AG04450 (cell line): ENCODE measurements at regions not wholly inside any gene's neighbourhood (a gene's known extent, or its start where the extent isn't known, plus 50 kb on each side); places are given as distances from the start of the nearest gene placed in this dataset.

Experiments used
- CTCF ChIA-PET: fragments of 300-600, 350-600 bp; formaldehyde crosslinking; extraction: SDS; loops from one replicate; lab custom pipeline; 2022; ENCODE audit warnings: antibody characterized with exemption, inconsistent platforms; lab: Charles Lee
- POLR2A ChIA-PET: fragments of 350-600 bp; formaldehyde crosslinking; extraction: SDS; loops from one replicate; lab custom pipeline; 2021; ENCODE audit warnings: antibody characterized with exemption, inconsistent platforms; lab: Yijun Ruan, JAX
- DNase-seq: peaks from one replicate; pipeline ENCODE4 v3.0.0-alpha.2; 2011; ENCODE audit warnings: low read depth, low spot score
- H3K27ac ChIP-seq: one replicate; pipeline ENCODE4 v1.5.1; 2012; ENCODE audit warnings: low read depth, low read length, control low read depth
- H3K27me3 ChIP-seq: one replicate; pipeline ENCODE4 v1.6.0; 2012; ENCODE audit warnings: low read length; ENCODE audit not compliant: control insufficient read depth, insufficient read depth
- H3K4me3 ChIP-seq: 2 replicates; pipeline ENCODE4 v1.5.1; 2011; ENCODE audit warnings: mild to moderate bottlenecking, low read depth, low read length, control low read depth
- H3K9me3 ChIP-seq: 2 replicates; pipeline ENCODE4 v1.5.1; 2012; ENCODE audit warnings: low read length; ENCODE audit not compliant: control insufficient read depth, insufficient read depth
- TF ChIP-seq, protein P1 (sequence below): IDR thresholded peaks from 2 replicates; pipeline ENCODE4 v1.5.1; 2011; ENCODE audit warnings: low read depth, low read length, control low read depth, inconsistent platforms

DNA sequence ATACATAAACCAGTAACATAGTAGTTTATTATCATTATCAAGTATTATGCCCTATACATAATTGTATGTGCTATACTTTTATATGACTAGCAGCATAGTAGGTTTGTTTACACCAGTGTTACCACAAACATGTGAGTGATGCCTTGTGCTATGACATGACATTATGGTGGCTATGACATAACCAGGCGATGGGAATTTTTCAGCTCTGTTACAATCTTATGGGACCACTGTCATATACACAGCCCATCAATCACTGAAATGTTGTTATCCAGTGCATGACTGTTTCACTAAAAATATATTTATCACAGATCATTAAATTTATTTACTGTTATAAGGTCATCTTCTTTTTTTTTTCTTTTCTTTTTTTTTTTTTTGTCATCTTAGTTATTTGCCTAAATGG lies 674.5 kb downstream of the PCDH17 start:
- no peak for DNase-seq

DNA sequence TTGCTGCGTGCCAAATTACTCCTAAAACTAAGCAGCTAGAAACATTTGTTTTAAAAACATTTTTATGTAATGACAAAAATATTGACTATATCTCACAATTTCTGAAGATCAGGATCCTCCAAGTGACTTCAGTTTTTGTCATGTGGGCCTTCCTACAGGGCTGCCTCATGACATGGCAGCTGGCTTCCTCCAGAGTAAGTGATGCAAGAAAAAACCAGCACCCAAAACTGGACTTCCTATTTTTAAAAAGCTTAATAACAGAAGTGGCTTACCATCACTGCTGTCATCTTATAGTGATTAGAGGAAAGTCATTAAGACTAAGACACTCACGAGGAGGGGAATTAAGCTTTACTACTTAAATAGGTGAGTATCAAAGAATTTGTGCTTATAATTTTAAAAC lies 681.7 kb downstream of the PCDH17 start:
- ChIA-PET CTCF (no interaction called here), POLR2A (no interaction called here)
- Histone ChIP-seq H3K9me3 (peaks cover 1% of the 10 kb centered on the region), H3K27ac (no peak overlapping the region), H3K27me3 (no peaks in the 10 kb centered on the region), H3K4me3 (no peak overlapping the region)
- no peak for DNase-seq
- TF ChIP-seq, protein P1, sequence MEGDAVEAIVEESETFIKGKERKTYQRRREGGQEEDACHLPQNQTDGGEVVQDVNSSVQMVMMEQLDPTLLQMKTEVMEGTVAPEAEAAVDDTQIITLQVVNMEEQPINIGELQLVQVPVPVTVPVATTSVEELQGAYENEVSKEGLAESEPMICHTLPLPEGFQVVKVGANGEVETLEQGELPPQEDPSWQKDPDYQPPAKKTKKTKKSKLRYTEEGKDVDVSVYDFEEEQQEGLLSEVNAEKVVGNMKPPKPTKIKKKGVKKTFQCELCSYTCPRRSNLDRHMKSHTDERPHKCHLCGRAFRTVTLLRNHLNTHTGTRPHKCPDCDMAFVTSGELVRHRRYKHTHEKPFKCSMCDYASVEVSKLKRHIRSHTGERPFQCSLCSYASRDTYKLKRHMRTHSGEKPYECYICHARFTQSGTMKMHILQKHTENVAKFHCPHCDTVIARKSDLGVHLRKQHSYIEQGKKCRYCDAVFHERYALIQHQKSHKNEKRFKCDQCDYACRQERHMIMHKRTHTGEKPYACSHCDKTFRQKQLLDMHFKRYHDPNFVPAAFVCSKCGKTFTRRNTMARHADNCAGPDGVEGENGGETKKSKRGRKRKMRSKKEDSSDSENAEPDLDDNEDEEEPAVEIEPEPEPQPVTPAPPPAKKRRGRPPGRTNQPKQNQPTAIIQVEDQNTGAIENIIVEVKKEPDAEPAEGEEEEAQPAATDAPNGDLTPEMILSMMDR: no peak

More for the DNA sequence above, 674.5 kb downstream of the PCDH17 start:
- ChIA-PET CTCF (no interaction called here), POLR2A (no interaction called here)
- Histone ChIP-seq H3K9me3 (no peaks in the 10 kb centered on the region), H3K27ac (no peak overlapping the region), H3K27me3 (no peaks in the 10 kb centered on the region), H3K4me3 (no peak overlapping the region)
- TF ChIP-seq, protein P1: no peak

DNA sequence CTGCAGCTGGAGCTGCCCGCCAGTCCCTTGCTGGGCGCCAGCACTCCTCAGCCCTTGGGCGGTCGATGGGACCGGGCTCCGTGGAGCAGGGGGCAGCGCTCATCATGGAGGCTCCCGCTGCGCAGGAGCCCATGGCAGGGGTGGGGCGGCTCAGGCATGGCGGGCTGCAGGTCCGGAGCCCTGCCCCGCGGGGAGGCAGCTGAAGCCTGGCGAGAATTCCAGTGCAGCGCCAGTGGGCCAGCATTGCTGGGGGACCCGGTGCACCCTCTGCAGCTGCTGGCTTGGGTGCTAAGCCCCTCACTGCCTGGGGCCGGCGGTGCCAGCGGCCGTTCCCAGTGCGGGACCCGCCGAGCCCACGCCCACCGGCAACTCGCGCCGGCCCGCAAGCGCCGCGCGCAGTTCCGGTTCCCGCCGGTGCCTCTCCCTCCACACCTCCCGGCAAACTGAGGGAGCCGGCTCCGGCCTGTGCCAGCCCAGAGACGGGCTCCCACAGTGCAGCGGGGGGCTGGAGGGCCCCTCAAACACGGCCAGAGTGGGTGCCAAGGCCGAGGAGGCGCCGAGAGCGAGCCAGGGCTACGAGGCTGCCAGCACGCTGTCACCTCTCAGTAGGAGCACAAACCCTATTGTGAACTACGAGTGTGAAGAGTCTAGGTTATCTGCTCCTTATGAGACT lies 687.1 kb downstream of the PCDH17 start:
- Histone ChIP-seq H3K9me3 (peaks cover 9% of the 10 kb centered on the region), H3K27ac (no peak overlapping the region), H3K4me3 (no peak overlapping the region), H3K27me3 (no peaks in the 10 kb centered on the region)
- POLR2A ChIA-PET: no interaction called here
- TF ChIP-seq, protein P1: no peak
- CTCF ChIA-PET: no interaction called here
- no peak for DNase-seq

DNA sequence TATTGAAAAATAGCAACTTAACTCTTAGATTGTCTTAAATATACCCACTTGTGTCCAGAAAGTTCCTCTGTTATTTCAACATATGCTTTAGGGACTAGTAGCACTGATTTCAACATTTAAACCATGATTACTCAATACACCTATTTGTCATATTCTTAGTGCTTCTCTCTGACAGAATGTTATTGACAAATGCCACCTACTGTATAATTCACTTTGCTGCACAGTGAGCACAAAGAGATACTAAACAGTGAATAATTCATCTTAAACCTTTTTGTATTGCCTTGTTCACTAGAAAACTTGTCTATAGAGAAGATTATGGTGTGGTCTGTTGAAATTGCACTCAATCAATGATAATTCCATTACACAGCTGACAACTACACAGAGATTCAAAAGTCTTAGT lies 692.6 kb downstream of the PCDH17 start:
- POLR2A ChIA-PET: no interaction called here

DNA sequence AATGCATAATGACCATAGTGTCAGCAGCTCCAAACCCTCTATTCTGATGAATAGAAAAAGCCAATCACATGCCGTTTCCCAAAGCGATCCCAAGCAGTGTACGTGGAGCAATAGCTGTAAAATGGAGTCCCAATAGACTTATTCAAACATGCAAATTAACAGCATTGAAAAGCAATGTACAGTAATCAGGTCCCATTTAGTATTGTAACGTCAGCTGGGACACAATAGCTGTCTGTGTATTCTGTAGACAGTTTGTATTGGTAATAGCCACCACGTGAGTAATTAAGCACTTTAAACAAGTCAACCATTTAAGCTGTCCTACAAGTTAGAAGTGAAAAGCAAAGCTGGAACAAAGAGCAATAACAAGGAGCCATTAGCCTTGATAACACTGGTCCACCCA lies 698.2 kb downstream of the PCDH17 start:
- no peak overlapping the region for H3K27ac ChIP-seq
- DNase-seq: no peak
- no peaks in the 10 kb centered on the region for H3K27me3 ChIP-seq
- TF ChIP-seq, protein P1: no peak
- POLR2A ChIA-PET: no interaction called here
- CTCF ChIA-PET: no interaction called here
- no peak overlapping the region for H3K4me3 ChIP-seq
- H3K9me3 ChIP-seq: no peaks in the 10 kb centered on the region; the same call in 1 of the 2 replicates

More for the DNA sequence above, 692.6 kb downstream of the PCDH17 start:
- CTCF ChIA-PET: no interaction called here
- TF ChIP-seq, protein P1: no peak
- no peak overlapping the region for H3K4me3 ChIP-seq
- H3K9me3 ChIP-seq: no peaks in the 10 kb centered on the region
- H3K27me3 ChIP-seq: no peaks in the 10 kb centered on the region
- H3K27ac ChIP-seq: no peak overlapping the region
- DNase-seq: no peak
